Immature natural killer cell (primary cell): ENCODE measurements at regions not wholly inside any gene's neighbourhood (a gene's known extent, or its start where the extent isn't known, plus 50 kb on each side); places are given as distances from the start of the nearest gene placed in this dataset.

Experiments used
- DNase-seq, 3 donors: peaks; one replicate each; pipeline ENCODE4 v3.0.0; 2022; ENCODE audit warnings: mixed read lengths in 1 of 3
- H3K27ac Mint-ChIP-seq, 6 donors: one replicate each; pipeline ENCODE4 v1.8.0; 2020; ENCODE audit warnings: mixed read lengths in 6 of 6, mild to moderate bottlenecking in 5 of 6, inconsistent platforms in 4 of 6, moderate library complexity in 3 of 6
- H3K27me3 Mint-ChIP-seq, 3 donors: one replicate each; pipeline ENCODE4 v1.8.0; 2020 to 2021; ENCODE audit warnings: low read depth in 3 of 3, mild to moderate bottlenecking in 3 of 3, mixed read lengths in 3 of 3, moderate library complexity in 3 of 3, inconsistent platforms in 1 of 3
- H3K36me3 Mint-ChIP-seq, 3 donors: one replicate each; pipeline ENCODE4 v1.8.0; 2020; ENCODE audit warnings: mixed read lengths in 3 of 3, inconsistent platforms in 2 of 3, mild to moderate bottlenecking in 2 of 3
- H3K4me1 Mint-ChIP-seq, 2 donors: one replicate each; pipeline ENCODE4 v1.8.0; 2020; ENCODE audit warnings: inconsistent platforms in 2 of 2, mild to moderate bottlenecking in 2 of 2, mixed read lengths in 2 of 2, moderate library complexity in 1 of 2
- H3K4me3 Mint-ChIP-seq, 5 donors: one replicate each; pipeline ENCODE4 v1.8.0; 2020; ENCODE audit warnings: mild to moderate bottlenecking in 5 of 5, mixed read lengths in 5 of 5, inconsistent platforms in 3 of 5, moderate library complexity in 3 of 5
- H3K9me3 Mint-ChIP-seq, 6 donors: one replicate each; pipeline ENCODE4 v1.8.0; 2020; ENCODE audit warnings: mild to moderate bottlenecking in 6 of 6, mixed read lengths in 6 of 6, inconsistent platforms in 4 of 6, moderate library complexity in 3 of 6

- H3K27me3 Mint-ChIP-seq = no peaks in the 10 kb centered on the region
- H3K4me1 Mint-ChIP-seq = no peaks in the 10 kb centered on the region
- DNase-seq = no peak
- peaks cover 8 to 23% (median 15%) of the 10 kb centered on the region in 6 donors for H3K9me3 Mint-ChIP-seq
- no peak overlapping the region for H3K27ac Mint-ChIP-seq
- no peak overlapping the region for H3K4me3 Mint-ChIP-seq
- no peaks in the 10 kb centered on the region for H3K36me3 Mint-ChIP-seq
Observed at GRCh38 chr4:134313591-134313990, 112.0 kb upstream of the PABPC4L start.

- DNase-seq = no peak
- no peaks in the 10 kb centered on the region for H3K27me3 Mint-ChIP-seq
- H3K9me3 Mint-ChIP-seq = peaks cover 4 to 22% (median 11%) of the 10 kb centered on the region in 6 donors
- no peak overlapping the region for H3K4me3 Mint-ChIP-seq
- H3K27ac Mint-ChIP-seq = no peak overlapping the region
- no peaks in the 10 kb centered on the region for H3K4me1 Mint-ChIP-seq
- H3K36me3 Mint-ChIP-seq = no peaks in the 10 kb centered on the region
Observed at GRCh38 chr4:134309715-134310114, 108.1 kb upstream of the PABPC4L start.

DNA sequence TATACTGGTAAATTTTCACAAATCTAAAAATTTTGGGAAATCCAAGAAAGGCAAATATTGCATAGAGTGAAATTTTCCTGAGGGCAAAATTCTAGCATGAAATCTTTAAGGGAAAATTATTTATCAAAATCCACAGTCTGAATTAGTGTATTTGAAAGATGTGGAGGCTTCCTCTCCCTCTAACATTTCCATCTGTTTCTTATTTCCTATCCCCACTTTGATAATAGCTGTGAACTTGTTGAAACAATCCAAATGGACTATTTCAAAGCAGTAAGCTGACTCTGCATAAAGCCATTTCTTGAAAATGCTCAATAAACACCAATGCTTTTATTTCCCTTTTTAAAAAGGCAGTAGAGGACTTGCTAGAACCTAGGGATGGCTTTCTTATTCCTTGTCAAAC lies 107.3 kb upstream of the PABPC4L start:
- no peaks in the 10 kb centered on the region for H3K36me3 Mint-ChIP-seq
- H3K27me3 Mint-ChIP-seq = no peaks in the 10 kb centered on the region
- DNase-seq = no peak
- H3K4me3 Mint-ChIP-seq = no peak overlapping the region
- no peak overlapping the region for H3K27ac Mint-ChIP-seq
- no peaks in the 10 kb centered on the region for H3K4me1 Mint-ChIP-seq
- peaks cover 4 to 30% (median 14%) of the 10 kb centered on the region in 6 donors for H3K9me3 Mint-ChIP-seq

DNA sequence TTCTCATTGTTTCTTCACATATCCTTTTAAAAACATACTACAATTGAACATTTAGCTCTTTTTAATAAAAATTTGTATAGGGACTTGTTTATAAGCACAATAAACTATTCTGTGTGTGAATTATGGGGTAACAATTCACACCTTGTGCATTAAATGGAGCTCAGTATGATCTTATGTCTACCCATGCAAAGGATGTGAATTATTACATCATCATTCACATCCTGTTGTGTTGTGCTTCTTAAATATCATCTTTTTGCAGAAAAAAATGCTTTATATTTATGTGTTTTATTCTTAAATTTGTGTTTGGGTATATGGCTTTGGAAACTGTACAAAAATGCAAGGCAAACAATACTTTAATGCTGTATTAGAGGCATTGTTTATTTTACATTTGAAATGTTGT lies 96.7 kb upstream of the PABPC4L start:
- Mint-ChIP-seq H3K4me3 (no peak overlapping the region), H3K36me3 (no peaks in the 10 kb centered on the region), H3K4me1 (no peaks in the 10 kb centered on the region)

GRCh38 chr4:134297765-134298164 lies 96.2 kb upstream of the PABPC4L start:
- Mint-ChIP-seq H3K4me3 (no peak overlapping the region), H3K36me3 (no peaks in the 10 kb centered on the region), H3K9me3 (peaks cover 13 to 49% (median 35%) of the 10 kb centered on the region in 6 donors), H3K27ac (no peak overlapping the region), H3K27me3 (no peaks in the 10 kb centered on the region), H3K4me1 (no peaks in the 10 kb centered on the region)
- no peak for DNase-seq

More for the DNA sequence above, 96.7 kb upstream of the PABPC4L start:
- peaks cover 12 to 54% (median 38%) of the 10 kb centered on the region in 6 donors for H3K9me3 Mint-ChIP-seq
- H3K27me3 Mint-ChIP-seq = no peaks in the 10 kb centered on the region
- no peak for DNase-seq
- H3K27ac Mint-ChIP-seq = no peak overlapping the region

- H3K27ac Mint-ChIP-seq = no peak overlapping the region
- no peaks in the 10 kb centered on the region for H3K4me1 Mint-ChIP-seq
Observed at GRCh38 chr4:134282680-134283079, 81.1 kb upstream of the PABPC4L start.

DNA sequence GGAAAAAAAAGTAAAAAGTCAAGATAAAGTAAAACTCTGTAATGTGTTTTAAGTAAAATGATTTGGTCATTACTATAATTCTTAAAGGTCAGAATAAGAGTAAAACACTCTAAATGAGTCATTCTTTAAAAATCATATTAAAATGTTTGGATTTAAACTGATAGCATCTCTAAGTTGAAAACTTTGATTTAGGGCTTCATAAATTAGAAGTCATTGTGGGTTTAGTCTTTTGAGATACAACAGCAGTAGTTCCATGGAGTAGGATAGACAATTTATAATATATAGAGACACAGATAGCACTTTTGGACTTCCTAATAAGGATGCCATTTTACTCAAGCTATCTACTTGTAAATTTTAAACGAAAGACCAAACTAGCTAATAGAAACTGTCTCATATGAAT lies 77.1 kb upstream of the PABPC4L start:
- DNase-seq = no peak
- Mint-ChIP-seq H3K27me3 (peaks cover 0 to 2% (median 0%) of the 10 kb centered on the region in 3 donors), H3K4me3 (no peak overlapping the region), H3K4me1 (no peaks in the 10 kb centered on the region), H3K27ac (no peak overlapping the region), H3K9me3 (peaks cover 11 to 45% (median 24%) of the 10 kb centered on the region in 6 donors), H3K36me3 (no peaks in the 10 kb centered on the region)

More at GRCh38 chr4:134282680-134283079, 81.1 kb upstream of the PABPC4L start:
- no peak overlapping the region for H3K4me3 Mint-ChIP-seq
- H3K9me3 Mint-ChIP-seq = peaks cover 2 to 27% (median 15%) of the 10 kb centered on the region in 6 donors
- no peaks in the 10 kb centered on the region for H3K36me3 Mint-ChIP-seq
- no peak for DNase-seq
- no peaks in the 10 kb centered on the region for H3K27me3 Mint-ChIP-seq

GRCh38 chr4:134276476-134276875 lies 74.9 kb upstream of the PABPC4L start:
- no peak for DNase-seq
- Mint-ChIP-seq H3K27ac (no peak overlapping the region), H3K9me3 (peaks cover 12 to 59% (median 26%) of the 10 kb centered on the region in 6 donors), H3K4me3 (no peak overlapping the region), H3K4me1 (no peaks in the 10 kb centered on the region), H3K36me3 (no peaks in the 10 kb centered on the region), H3K27me3 (peaks cover 0 to 2% (median 0%) of the 10 kb centered on the region in 3 donors)

GRCh38 chr4:134260126-134260525 lies 58.5 kb upstream of the PABPC4L start:
- Mint-ChIP-seq H3K4me1 (no peaks in the 10 kb centered on the region), H3K27ac (no peak overlapping the region), H3K9me3 (peaks cover 7 to 46% (median 24%) of the 10 kb centered on the region in 6 donors), H3K4me3 (no peak overlapping the region), H3K36me3 (no peaks in the 10 kb centered on the region), H3K27me3 (peaks cover 0 to 3% (median 0%) of the 10 kb centered on the region in 3 donors)
- no peak for DNase-seq
